ENCODE measurements at regions not wholly inside any gene's neighbourhood (a gene's known extent, or its start where the extent isn't known, plus 50 kb on each side); places are given as distances from the start of the nearest gene placed in this dataset.

DNA sequence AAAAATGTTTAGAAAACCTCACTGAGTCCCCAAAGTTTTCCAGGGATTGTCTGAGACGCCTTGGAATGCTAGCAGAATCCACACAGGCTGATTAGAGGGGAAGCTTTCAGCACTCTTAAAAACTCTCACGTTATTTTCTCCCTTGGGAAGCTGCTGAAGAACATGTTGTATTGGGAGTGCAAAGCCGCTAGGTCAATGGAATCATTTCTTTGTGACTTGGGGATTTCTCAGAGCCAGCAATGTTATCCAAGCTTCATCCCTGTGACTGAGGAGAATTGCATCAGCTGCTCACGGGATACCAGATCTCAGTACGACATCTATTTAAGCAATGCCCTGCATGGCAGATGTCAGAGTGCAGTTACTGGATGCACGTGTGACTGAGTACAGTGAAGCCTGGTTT lies 426.4 kb upstream of the MPDZ start:
- ATAC-seq = no peak
- peaks cover 5% of the 10 kb centered on the region; the same call in 1 of the 3 replicates for H3K9me3 Mint-ChIP-seq
- no peaks in the 10 kb centered on the region for H3K27me3 ChIP-seq (ENCODE audit: insufficient read depth)
- no peaks in the 10 kb centered on the region for H4K20me1 ChIP-seq (replicated peaks; ENCODE audit: insufficient read depth)
- no peaks in the 10 kb centered on the region for H3K36me3 ChIP-seq (ENCODE audit: insufficient read depth)
- H3K4me3 ChIP-seq = no peak overlapping the region
- 0 out of 3 replicates have a peak, but pooled peaks cover 4% of the 10 kb centered on the region for H3K36me3 Mint-ChIP-seq (ENCODE audit: low read depth)
- H3K27ac Mint-ChIP-seq = peak overlapping the region; percentile 70; the same call in 1 of the 2 replicates
- H3K4me3 Mint-ChIP-seq = no peak overlapping the region
- 0 out of 2 replicates have a peak, but pooled peaks cover 2% of the 10 kb centered on the region for H3K4me1 ChIP-seq (ENCODE audit: insufficient read depth)
- no peak overlapping the region for H3K27ac ChIP-seq (ENCODE audit: low read depth)
- peak overlapping the region; percentile 16 for H2AFZ ChIP-seq
- TF ChIP-seq STAT1 (IDR thresholded peaks at IDR 0.05; ENCODE audit: unreplicated experiment) (no peak), EZH2 (IDR thresholded peaks at IDR 0.05; ENCODE audit: low read depth, unreplicated experiment) (no peak), EZH2phosphoT487 (IDR thresholded peaks at IDR 0.05; ENCODE audit: unreplicated experiment) (no peak), CREB1 (CRISPR knock-in tag; IDR thresholded peaks at IDR 0.05; ENCODE audit: low read depth) (no peak), ZNF331 (CRISPR knock-in tag; IDR thresholded peaks at IDR 0.05; ENCODE audit: low read depth) (no peak), POLR2AphosphoS5 (IDR thresholded peaks at IDR 0.05; ENCODE audit: low read depth) (no peak), ZNF114 (CRISPR knock-in tag; IDR thresholded peaks at IDR 0.05) (no peak), JUNB (IDR thresholded peaks at IDR 0.05; ENCODE audit: unreplicated experiment) (no peak), NANOG (IDR thresholded peaks at IDR 0.05; ENCODE audit: borderline replicate concordance) (no peak)
- TF ChIP-seq, protein P1, sequence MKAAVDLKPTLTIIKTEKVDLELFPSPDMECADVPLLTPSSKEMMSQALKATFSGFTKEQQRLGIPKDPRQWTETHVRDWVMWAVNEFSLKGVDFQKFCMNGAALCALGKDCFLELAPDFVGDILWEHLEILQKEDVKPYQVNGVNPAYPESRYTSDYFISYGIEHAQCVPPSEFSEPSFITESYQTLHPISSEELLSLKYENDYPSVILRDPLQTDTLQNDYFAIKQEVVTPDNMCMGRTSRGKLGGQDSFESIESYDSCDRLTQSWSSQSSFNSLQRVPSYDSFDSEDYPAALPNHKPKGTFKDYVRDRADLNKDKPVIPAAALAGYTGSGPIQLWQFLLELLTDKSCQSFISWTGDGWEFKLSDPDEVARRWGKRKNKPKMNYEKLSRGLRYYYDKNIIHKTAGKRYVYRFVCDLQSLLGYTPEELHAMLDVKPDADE (IDR thresholded peaks at IDR 0.05) = no peak
- TF ChIP-seq, protein P2, sequence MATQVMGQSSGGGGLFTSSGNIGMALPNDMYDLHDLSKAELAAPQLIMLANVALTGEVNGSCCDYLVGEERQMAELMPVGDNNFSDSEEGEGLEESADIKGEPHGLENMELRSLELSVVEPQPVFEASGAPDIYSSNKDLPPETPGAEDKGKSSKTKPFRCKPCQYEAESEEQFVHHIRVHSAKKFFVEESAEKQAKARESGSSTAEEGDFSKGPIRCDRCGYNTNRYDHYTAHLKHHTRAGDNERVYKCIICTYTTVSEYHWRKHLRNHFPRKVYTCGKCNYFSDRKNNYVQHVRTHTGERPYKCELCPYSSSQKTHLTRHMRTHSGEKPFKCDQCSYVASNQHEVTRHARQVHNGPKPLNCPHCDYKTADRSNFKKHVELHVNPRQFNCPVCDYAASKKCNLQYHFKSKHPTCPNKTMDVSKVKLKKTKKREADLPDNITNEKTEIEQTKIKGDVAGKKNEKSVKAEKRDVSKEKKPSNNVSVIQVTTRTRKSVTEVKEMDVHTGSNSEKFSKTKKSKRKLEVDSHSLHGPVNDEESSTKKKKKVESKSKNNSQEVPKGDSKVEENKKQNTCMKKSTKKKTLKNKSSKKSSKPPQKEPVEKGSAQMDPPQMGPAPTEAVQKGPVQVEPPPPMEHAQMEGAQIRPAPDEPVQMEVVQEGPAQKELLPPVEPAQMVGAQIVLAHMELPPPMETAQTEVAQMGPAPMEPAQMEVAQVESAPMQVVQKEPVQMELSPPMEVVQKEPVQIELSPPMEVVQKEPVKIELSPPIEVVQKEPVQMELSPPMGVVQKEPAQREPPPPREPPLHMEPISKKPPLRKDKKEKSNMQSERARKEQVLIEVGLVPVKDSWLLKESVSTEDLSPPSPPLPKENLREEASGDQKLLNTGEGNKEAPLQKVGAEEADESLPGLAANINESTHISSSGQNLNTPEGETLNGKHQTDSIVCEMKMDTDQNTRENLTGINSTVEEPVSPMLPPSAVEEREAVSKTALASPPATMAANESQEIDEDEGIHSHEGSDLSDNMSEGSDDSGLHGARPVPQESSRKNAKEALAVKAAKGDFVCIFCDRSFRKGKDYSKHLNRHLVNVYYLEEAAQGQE (IDR thresholded peaks at IDR 0.05; ENCODE audit: unreplicated experiment) = no peak
- TF ChIP-seq, protein P3, sequence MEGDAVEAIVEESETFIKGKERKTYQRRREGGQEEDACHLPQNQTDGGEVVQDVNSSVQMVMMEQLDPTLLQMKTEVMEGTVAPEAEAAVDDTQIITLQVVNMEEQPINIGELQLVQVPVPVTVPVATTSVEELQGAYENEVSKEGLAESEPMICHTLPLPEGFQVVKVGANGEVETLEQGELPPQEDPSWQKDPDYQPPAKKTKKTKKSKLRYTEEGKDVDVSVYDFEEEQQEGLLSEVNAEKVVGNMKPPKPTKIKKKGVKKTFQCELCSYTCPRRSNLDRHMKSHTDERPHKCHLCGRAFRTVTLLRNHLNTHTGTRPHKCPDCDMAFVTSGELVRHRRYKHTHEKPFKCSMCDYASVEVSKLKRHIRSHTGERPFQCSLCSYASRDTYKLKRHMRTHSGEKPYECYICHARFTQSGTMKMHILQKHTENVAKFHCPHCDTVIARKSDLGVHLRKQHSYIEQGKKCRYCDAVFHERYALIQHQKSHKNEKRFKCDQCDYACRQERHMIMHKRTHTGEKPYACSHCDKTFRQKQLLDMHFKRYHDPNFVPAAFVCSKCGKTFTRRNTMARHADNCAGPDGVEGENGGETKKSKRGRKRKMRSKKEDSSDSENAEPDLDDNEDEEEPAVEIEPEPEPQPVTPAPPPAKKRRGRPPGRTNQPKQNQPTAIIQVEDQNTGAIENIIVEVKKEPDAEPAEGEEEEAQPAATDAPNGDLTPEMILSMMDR (conservative IDR thresholded peaks at IDR 0.05; ENCODE audit: low read depth in 2 of 2) = no peak
- TF ChIP-seq, protein P4, sequence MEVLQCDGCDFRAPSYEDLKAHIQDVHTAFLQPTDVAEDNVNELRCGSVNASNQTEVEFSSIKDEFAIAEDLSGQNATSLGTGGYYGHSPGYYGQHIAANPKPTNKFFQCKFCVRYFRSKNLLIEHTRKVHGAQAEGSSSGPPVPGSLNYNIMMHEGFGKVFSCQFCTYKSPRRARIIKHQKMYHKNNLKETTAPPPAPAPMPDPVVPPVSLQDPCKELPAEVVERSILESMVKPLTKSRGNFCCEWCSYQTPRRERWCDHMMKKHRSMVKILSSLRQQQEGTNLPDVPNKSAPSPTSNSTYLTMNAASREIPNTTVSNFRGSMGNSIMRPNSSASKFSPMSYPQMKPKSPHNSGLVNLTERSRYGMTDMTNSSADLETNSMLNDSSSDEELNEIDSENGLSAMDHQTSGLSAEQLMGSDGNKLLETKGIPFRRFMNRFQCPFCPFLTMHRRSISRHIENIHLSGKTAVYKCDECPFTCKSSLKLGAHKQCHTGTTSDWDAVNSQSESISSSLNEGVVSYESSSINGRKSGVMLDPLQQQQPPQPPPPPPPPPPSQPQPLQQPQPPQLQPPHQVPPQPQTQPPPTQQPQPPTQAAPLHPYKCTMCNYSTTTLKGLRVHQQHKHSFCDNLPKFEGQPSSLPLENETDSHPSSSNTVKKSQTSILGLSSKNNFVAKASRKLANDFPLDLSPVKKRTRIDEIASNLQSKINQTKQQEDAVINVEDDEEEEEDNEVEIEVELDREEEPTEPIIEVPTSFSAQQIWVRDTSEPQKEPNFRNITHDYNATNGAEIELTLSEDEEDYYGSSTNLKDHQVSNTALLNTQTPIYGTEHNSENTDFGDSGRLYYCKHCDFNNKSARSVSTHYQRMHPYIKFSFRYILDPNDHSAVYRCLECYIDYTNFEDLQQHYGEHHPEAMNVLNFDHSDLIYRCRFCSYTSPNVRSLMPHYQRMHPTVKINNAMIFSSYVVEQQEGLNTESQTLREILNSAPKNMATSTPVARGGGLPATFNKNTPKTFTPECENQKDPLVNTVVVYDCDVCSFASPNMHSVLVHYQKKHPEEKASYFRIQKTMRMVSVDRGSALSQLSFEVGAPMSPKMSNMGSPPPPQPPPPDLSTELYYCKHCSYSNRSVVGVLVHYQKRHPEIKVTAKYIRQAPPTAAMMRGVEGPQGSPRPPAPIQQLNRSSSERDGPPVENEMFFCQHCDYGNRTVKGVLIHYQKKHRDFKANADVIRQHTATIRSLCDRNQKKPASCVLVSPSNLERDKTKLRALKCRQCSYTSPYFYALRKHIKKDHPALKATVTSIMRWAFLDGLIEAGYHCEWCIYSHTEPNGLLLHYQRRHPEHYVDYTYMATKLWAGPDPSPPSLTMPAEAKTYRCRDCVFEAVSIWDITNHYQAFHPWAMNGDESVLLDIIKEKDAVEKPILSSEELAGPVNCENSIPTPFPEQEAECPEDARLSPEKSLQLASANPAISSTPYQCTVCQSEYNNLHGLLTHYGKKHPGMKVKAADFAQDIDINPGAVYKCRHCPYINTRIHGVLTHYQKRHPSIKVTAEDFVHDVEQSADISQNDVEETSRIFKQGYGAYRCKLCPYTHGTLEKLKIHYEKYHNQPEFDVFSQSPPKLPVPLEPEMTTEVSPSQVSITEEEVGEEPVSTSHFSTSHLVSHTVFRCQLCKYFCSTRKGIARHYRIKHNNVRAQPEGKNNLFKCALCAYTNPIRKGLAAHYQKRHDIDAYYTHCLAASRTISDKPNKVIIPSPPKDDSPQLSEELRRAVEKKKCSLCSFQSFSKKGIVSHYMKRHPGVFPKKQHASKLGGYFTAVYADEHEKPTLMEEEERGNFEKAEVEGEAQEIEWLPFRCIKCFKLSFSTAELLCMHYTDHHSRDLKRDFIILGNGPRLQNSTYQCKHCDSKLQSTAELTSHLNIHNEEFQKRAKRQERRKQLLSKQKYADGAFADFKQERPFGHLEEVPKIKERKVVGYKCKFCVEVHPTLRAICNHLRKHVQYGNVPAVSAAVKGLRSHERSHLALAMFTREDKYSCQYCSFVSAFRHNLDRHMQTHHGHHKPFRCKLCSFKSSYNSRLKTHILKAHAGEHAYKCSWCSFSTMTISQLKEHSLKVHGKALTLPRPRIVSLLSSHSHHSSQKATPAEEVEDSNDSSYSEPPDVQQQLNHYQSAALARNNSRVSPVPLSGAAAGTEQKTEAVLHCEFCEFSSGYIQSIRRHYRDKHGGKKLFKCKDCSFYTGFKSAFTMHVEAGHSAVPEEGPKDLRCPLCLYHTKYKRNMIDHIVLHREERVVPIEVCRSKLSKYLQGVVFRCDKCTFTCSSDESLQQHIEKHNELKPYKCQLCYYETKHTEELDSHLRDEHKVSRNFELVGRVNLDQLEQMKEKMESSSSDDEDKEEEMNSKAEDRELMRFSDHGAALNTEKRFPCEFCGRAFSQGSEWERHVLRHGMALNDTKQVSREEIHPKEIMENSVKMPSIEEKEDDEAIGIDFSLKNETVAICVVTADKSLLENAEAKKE (CRISPR knock-in tag; IDR thresholded peaks at IDR 0.05) = no peak
- H3F3A ChIP-seq (replicated peaks; ENCODE audit: low read depth) = no peaks in the 10 kb centered on the region
- H3K9me2 ChIP-seq (ENCODE audit: insufficient read depth) = no peaks in the 10 kb centered on the region
- peaks cover 4% of the 10 kb centered on the region for H3K27me3 Mint-ChIP-seq (ENCODE audit: insufficient read depth, low read depth, poor library complexity)
- H3K4me2 ChIP-seq = no peak overlapping the region
- no peaks in the 10 kb centered on the region for H3K79me2 ChIP-seq (replicated peaks; ENCODE audit: insufficient read depth)
- no peak for DNase-seq (ENCODE audit: low spot score)
- H3K4me1 Mint-ChIP-seq = peaks cover 4% of the 10 kb centered on the region; the same call in 2 of the 3 replicates

Data from GM23338 (cell line).